ENCODE measurements at regions not wholly inside any gene's neighbourhood (a gene's known extent, or its start where the extent isn't known, plus 50 kb on each side); places are given as distances from the start of the nearest gene placed in this dataset.

DNA sequence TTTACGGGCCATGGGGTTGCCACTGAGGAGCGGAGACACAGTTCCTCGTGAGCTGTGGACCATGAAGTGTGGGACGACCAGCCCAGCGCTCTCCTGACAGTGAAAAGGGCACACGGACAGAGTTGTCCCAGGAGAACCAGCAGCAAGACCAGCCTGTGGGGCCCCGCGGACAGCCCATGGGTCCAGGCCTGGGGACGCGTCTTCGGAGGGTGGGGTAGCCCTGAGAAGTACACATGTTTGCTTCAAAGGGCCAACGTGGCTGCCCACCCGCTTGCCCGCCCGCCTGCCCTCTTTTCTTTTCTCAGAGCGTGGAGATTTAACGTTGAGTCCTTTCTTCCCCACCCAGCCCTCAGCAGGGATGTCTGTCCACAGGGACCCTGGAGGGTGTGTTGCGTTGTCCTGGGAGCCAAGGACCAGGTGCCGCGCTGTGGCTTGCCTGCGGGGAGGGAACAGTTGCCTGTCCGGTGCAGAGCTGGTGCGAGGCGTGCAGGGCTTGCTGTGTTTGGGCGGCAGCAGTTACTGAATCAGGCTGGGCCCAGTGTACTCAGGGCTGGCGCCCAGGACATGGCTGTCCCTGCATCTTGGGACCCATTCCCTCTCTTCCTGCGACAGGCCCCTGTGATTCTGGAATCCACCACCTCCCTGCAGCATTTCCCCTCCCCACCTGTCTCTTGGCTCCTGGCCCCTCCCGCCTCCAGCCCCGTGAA lies 120.1 kb upstream of the HDAC4 start:
- no peaks in the 10 kb centered on the region for H3K9me3 Mint-ChIP-seq (ENCODE audit: unreplicated experiment)
- no TSS peak for BruUV-seq (replicated peaks)
- ChIA-PET POLR2A (no interaction called here), CTCF (no interaction called here)
- H3K27me3 Mint-ChIP-seq (ENCODE audit: insufficient read depth, unreplicated experiment): peaks cover 38% of the 10 kb centered on the region
- DNase-seq (ENCODE audit: unreplicated experiment): no peak
- intact Hi-C loops (cut with micrococcal nuclease): no loop called here
- H3K36me3 Mint-ChIP-seq (ENCODE audit: insufficient read depth, unreplicated experiment): no peaks in the 10 kb centered on the region
- TF ChIP-seq, protein P1, sequence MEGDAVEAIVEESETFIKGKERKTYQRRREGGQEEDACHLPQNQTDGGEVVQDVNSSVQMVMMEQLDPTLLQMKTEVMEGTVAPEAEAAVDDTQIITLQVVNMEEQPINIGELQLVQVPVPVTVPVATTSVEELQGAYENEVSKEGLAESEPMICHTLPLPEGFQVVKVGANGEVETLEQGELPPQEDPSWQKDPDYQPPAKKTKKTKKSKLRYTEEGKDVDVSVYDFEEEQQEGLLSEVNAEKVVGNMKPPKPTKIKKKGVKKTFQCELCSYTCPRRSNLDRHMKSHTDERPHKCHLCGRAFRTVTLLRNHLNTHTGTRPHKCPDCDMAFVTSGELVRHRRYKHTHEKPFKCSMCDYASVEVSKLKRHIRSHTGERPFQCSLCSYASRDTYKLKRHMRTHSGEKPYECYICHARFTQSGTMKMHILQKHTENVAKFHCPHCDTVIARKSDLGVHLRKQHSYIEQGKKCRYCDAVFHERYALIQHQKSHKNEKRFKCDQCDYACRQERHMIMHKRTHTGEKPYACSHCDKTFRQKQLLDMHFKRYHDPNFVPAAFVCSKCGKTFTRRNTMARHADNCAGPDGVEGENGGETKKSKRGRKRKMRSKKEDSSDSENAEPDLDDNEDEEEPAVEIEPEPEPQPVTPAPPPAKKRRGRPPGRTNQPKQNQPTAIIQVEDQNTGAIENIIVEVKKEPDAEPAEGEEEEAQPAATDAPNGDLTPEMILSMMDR (IDR thresholded peaks at IDR 0.05; ENCODE audit: unreplicated experiment): no peak
- no peaks in the 10 kb centered on the region for H3K4me1 Mint-ChIP-seq (ENCODE audit: insufficient read depth, unreplicated experiment)
- no peak overlapping the region for H3K27ac Mint-ChIP-seq (ENCODE audit: low read depth, unreplicated experiment)
- H3K4me3 Mint-ChIP-seq (ENCODE audit: unreplicated experiment): no peak overlapping the region

DNA sequence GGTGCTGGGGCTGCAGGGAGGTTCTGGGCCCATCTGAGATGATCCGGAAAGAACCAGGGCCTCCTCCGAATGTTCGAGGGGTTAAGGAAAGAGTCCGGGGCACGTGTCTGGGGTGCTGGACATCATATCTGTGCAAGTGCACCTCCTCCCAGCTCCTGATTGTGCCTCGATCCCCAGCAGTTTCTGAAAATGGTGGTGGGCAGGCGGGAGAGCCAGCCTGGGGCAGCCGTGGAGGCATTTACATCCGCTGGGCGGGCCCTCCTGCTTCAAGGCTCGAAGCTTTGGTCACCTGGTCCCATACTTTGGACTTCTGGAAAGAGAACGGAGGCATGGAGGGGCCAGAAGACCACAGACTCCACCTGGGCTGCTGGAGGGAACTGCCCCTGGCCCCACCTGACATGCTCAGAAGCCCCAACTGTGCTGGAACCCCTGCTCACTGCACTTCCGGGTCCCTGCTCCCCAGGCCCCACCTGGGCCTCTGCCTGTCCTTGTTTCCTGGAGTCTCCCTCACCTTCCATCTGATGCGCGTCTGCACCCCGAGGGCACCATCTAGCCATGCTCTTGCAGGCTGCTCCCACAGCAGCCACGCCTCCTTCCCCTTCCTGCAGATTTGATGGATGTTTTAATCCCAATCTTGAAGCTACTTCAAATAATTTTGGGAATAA lies 119.2 kb upstream of the HDAC4 start:
- ChIA-PET CTCF (no interaction called here), POLR2A (no interaction called here)
- no TSS peak for BruUV-seq (replicated peaks)
- TF ChIP-seq, protein P1 (IDR thresholded peaks at IDR 0.05; ENCODE audit: unreplicated experiment): no peak
- no peak for DNase-seq (ENCODE audit: unreplicated experiment)
- Mint-ChIP-seq H3K27ac (ENCODE audit: low read depth, unreplicated experiment) (no peak overlapping the region), H3K4me3 (ENCODE audit: unreplicated experiment) (no peak overlapping the region), H3K27me3 (ENCODE audit: insufficient read depth, unreplicated experiment) (peaks cover 28% of the 10 kb centered on the region), H3K36me3 (ENCODE audit: insufficient read depth, unreplicated experiment) (no peaks in the 10 kb centered on the region), H3K9me3 (ENCODE audit: unreplicated experiment) (no peaks in the 10 kb centered on the region), H3K4me1 (ENCODE audit: insufficient read depth, unreplicated experiment) (no peaks in the 10 kb centered on the region)
- intact Hi-C loops (cut with micrococcal nuclease): no loop called here

DNA sequence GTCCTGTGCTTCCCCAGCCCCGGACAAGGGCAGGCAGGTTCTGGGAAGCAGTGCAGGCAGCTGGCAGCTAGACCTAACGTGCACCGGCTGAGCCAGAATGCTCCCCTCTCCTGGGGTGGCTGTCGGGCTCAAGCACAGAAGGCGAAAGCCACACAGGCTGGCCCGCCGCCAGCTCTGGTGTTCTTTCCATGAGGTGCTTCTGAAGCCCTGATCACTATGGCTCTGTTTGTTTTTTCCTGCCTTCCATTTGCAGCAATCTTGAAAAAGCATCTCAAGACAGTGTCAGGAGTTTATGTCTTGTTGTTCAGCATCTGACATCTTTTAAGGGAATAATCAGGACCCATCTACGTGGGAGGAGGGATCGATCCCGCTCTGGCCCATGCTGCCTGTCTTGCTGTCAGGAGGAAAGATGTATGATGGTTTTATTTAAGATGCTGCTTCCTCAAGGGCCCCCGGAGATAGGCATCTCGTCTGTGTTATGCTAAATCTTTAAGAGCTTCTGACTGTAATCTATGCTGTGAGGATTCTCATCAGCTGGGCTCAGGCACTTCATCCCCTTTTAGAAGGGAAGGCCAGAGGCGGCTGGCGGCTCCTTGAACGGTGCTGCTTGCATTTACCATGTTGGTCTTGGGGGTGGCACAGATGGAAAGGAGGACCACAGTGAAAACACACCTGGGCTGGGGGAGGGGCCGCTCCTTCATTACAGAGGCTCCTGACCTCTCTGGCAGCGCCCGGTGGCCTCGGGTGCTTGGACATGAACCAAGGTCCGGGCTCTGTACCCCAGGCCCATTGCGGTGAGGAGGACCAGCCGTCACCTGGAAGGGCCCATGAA lies 118.5 kb upstream of the HDAC4 start:
- Mint-ChIP-seq H3K36me3 (ENCODE audit: insufficient read depth, unreplicated experiment) (no peaks in the 10 kb centered on the region), H3K27ac (ENCODE audit: low read depth, unreplicated experiment) (no peak overlapping the region), H3K4me3 (ENCODE audit: unreplicated experiment) (no peak overlapping the region), H3K4me1 (ENCODE audit: insufficient read depth, unreplicated experiment) (no peaks in the 10 kb centered on the region), H3K27me3 (ENCODE audit: insufficient read depth, unreplicated experiment) (peaks cover 27% of the 10 kb centered on the region), H3K9me3 (ENCODE audit: unreplicated experiment) (no peaks in the 10 kb centered on the region)
- DNase-seq (ENCODE audit: unreplicated experiment): peak; percentile 5
- ChIA-PET POLR2A (interaction anchor here (0.6 kb wide), 1 partner anchor 94 kb away, joined by 4 read pairs; no protein-coding TSS in a partner anchor), CTCF (no interaction called here)
- no TSS peak for BruUV-seq (replicated peaks)
- TF ChIP-seq, protein P1 (IDR thresholded peaks at IDR 0.05; ENCODE audit: unreplicated experiment): no peak
- intact Hi-C loops (cut with micrococcal nuclease): no loop called here

All from MCF 10A (cell line).